Lung (tissue), 11 donors: ENCODE measurements at regions not wholly inside any gene's neighbourhood (a gene's known extent, or its start where the extent isn't known, plus 50 kb on each side); places are given as distances from the start of the nearest gene placed in this dataset.
A peak's percentile ranks its signal among the peaks of the same experiment; 100 is the strongest.

Source experiments
- ATAC-seq: fragments of 200-7000 bp; cut with Tn5 transposase; one replicate; pipeline ENCODE4 v1.9.1; 2020; ENCODE audit warnings: moderate number of reproducible peaks; ENCODE audit not compliant: insufficient read depth, low FRiP score
- DNase-seq, 3 donors: peaks; one replicate each; pipeline ENCODE4 v3.0.0-alpha.2; 2013 to 2017
- H3K27ac ChIP-seq, 2 donors: one replicate each; pipeline ENCODE4 v1.5.1; 2013; ENCODE audit warnings: mild to moderate bottlenecking in 2 of 2, moderate library complexity in 2 of 2, control low read depth in 1 of 2, inconsistent platforms in 1 of 2, low read depth in 1 of 2, low read length in 1 of 2
- H3K27me3 ChIP-seq, 3 donors: one replicate each; pipeline ENCODE4 v1.5.1; 2013; ENCODE audit warnings: low read length in 2 of 3; ENCODE audit not compliant: control insufficient read depth in 3 of 3, insufficient read depth in 3 of 3
- H3K36me3 ChIP-seq, 4 donors: one replicate each; pipeline ENCODE4 v1.5.1; 2013; ENCODE audit warnings: low read length in 4 of 4, mild to moderate bottlenecking in 1 of 4, moderate library complexity in 1 of 4; ENCODE audit not compliant: control insufficient read depth in 4 of 4, insufficient read depth in 4 of 4
- H3K4me1 ChIP-seq, 5 donors: one replicate each; pipeline ENCODE4 v1.5.1; 2013; ENCODE audit warnings: low read length in 5 of 5, mild to moderate bottlenecking in 2 of 5, moderate library complexity in 1 of 5; ENCODE audit not compliant: control insufficient read depth in 5 of 5, insufficient read depth in 5 of 5
- H3K4me3 ChIP-seq: one replicate; pipeline ENCODE4 v1.5.1; 2013; ENCODE audit warnings: mild to moderate bottlenecking, control low read depth, moderate library complexity
- H3K9ac ChIP-seq, 2 donors: one replicate each; pipeline ENCODE4 v1.5.1; 2013; ENCODE audit warnings: low read length in 2 of 2, control low read depth in 1 of 2; ENCODE audit not compliant: insufficient read depth in 1 of 2
- H3K9me3 ChIP-seq, 4 donors: one replicate each; pipeline ENCODE4 v1.5.1; 2013; ENCODE audit warnings: low read length in 3 of 4, mild to moderate bottlenecking in 1 of 4, moderate library complexity in 1 of 4; ENCODE audit not compliant: control insufficient read depth in 4 of 4, insufficient read depth in 3 of 4
- WGBS, 2 donors: extraction: QIAGEN DNeasy Blood & Tissue Kit; methylation state at CpG; one replicate each; pipeline ENCODE4 v1.1.7; 2013; 5-methylcytosine and 5-hydroxymethylcytosine counted together
- TF ChIP-seq, protein P1 (sequence below): IDR thresholded peaks from 2 replicates; pipeline ENCODE4 v1.5.1; 2012; ENCODE audit warnings: mild to moderate bottlenecking; ENCODE audit errors: control extremely low read depth, extremely low read depth
- donor health status: control.
- donor health status: control.
- donor health status: Bipolar disorder and iron deficiency.
- donor health status: healthy.
- donor health status: DM: yes; HTN: yes; CAD: no.

GRCh38 chr1:47557066-47557465 is 119.2 kb downstream of the FOXD2 start:
- DNase-seq = no peak
- peaks cover 0 to 6% (median 0%) of the 10 kb centered on the region in 4 donors for H3K9me3 ChIP-seq
- ATAC-seq = no peak
- no peak overlapping the region for H3K27ac ChIP-seq
- WGBS, 2 donors = 63 to 68% methylated on average over 4 of the region's 4 CpGs
- TF ChIP-seq, protein P1, sequence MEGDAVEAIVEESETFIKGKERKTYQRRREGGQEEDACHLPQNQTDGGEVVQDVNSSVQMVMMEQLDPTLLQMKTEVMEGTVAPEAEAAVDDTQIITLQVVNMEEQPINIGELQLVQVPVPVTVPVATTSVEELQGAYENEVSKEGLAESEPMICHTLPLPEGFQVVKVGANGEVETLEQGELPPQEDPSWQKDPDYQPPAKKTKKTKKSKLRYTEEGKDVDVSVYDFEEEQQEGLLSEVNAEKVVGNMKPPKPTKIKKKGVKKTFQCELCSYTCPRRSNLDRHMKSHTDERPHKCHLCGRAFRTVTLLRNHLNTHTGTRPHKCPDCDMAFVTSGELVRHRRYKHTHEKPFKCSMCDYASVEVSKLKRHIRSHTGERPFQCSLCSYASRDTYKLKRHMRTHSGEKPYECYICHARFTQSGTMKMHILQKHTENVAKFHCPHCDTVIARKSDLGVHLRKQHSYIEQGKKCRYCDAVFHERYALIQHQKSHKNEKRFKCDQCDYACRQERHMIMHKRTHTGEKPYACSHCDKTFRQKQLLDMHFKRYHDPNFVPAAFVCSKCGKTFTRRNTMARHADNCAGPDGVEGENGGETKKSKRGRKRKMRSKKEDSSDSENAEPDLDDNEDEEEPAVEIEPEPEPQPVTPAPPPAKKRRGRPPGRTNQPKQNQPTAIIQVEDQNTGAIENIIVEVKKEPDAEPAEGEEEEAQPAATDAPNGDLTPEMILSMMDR = no peak
- H3K36me3 ChIP-seq = no peaks in the 10 kb centered on the region
- H3K4me1 ChIP-seq = peaks cover 0 to 33% (median 12%) of the 10 kb centered on the region in 5 donors
- H3K4me3 ChIP-seq = no peak overlapping the region
- H3K27me3 ChIP-seq = no peaks in the 10 kb centered on the region
- H3K9ac ChIP-seq = no peak overlapping the region

- Histone ChIP-seq H3K9ac (no peak overlapping the region), H3K27ac (peak overlapping the region in 1 of 2 donors; percentile 26), H3K27me3 (no peaks in the 10 kb centered on the region), H3K4me3 (no peak overlapping the region), H3K4me1 (peaks cover 0 to 34% (median 13%) of the 10 kb centered on the region in 5 donors), H3K36me3 (no peaks in the 10 kb centered on the region), H3K9me3 (peaks cover 0 to 6% (median 0%) of the 10 kb centered on the region in 4 donors)
- ATAC-seq (no peak), DNase-seq (peak in 2 of 3 donors; percentile 32 to 66)
- TF ChIP-seq, protein P1 = no peak
- 56 to 68% methylated on average over 18 of the region's 18 CpGs for WGBS, 2 donors
These were observed 121.1 kb downstream of the FOXD2 start for GRCh38 chr1:47558601-47559593.

DNA sequence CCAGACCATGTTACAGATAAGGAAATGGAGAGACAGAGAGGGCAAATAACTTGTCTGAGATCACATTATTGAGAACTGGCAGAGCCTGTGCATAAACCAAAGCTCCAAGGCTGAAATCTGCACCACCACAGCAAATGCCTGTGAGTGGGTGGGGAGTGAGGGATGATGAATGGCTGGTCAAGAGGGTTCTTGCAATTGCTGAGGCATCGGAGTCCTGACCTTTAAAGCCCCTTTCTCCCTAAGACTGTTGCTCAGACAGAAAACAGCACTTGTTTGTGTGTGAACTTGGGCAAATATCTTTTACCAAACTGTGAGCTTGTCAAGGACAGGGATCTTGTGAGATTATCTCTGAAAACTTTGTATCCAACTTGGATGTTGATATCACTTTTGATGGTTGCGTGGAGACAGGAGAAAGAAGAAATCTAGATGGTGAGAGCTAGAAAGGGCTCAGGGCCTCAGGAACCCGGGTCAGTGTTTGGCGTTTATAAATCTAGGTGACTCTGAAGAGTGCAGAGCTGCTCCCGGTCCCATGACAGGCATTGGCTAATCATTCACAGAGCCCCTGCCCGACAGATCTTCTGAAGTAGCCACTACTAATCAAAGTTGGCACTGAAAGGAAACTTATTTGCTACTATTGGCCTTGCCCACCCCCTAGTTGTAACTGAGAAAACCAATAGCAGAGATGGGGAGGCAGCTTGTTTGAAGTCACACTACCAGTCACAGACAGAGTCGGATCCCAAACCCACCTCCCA is 122.3 kb downstream of the FOXD2 start:
- WGBS, 2 donors = 71 to 78% methylated on average over 7 of the region's 7 CpGs
- H3K27ac ChIP-seq = no peak overlapping the region

More for the DNA sequence above, 122.3 kb downstream of the FOXD2 start:
- no peaks in the 10 kb centered on the region for H3K27me3 ChIP-seq
- H3K9ac ChIP-seq = no peak overlapping the region
- H3K4me1 ChIP-seq = peaks cover 0 to 45% (median 19%) of the 10 kb centered on the region in 5 donors
- H3K4me3 ChIP-seq = no peak overlapping the region
- H3K36me3 ChIP-seq = no peaks in the 10 kb centered on the region
- DNase-seq (peak in 1 of 3 donors; percentile 29), ATAC-seq (no peak)
- H3K9me3 ChIP-seq = peaks cover 0 to 6% (median 0%) of the 10 kb centered on the region in 4 donors
- TF ChIP-seq, protein P1 = no peak
